GM23248 (cell line): ENCODE measurements at regions not wholly inside any gene's neighbourhood (a gene's known extent, or its start where the extent isn't known, plus 50 kb on each side); places are given as distances from the start of the nearest gene placed in this dataset.

Source experiments
- DNase-seq: peaks from one replicate; pipeline ENCODE4 v3.0.0-alpha.2; 2015
- H2AFZ ChIP-seq: fragments of 200-600 bp; sonication (generic); 2 replicates; pipeline ENCODE4 v1.6.1; 2016; ENCODE audit warnings: antibody characterized with exemption
- H3F3A ChIP-seq: fragments of 200-600 bp; sonication (generic); 2 replicates; pipeline ENCODE4 v1.6.1; 2016; ENCODE audit warnings: mild to moderate bottlenecking, antibody characterized with exemption, mixed run types; ENCODE audit not compliant: insufficient read depth
- H3K27ac ChIP-seq: fragments of 200-600 bp; sonication (generic); 2 replicates; pipeline ENCODE4 v1.5.1; 2016; ENCODE audit warnings: mild to moderate bottlenecking
- H3K27me3 ChIP-seq: fragments of 200-600 bp; sonication (generic); replicated peaks from 2 replicates; pipeline ENCODE4 v1.6.1; 2016; ENCODE audit warnings: mild to moderate bottlenecking; ENCODE audit not compliant: insufficient read depth
- H3K36me3 ChIP-seq: fragments of 200-600 bp; sonication (generic); 2 replicates; pipeline ENCODE4 v1.6.1; 2016; ENCODE audit warnings: low read depth, mild to moderate bottlenecking
- H3K4me1 ChIP-seq: fragments of 200-600 bp; sonication (generic); 2 replicates; pipeline ENCODE4 v1.6.1; 2016; ENCODE audit warnings: mild to moderate bottlenecking; ENCODE audit not compliant: insufficient read depth
- H3K4me2 ChIP-seq: fragments of 200-600 bp; sonication (generic); one replicate; pipeline ENCODE4 v1.6.1; 2016; ENCODE audit warnings: mild to moderate bottlenecking; ENCODE audit not compliant: unreplicated experiment
- H3K4me3 ChIP-seq: fragments of 200-600 bp; sonication (generic); 2 replicates; pipeline ENCODE4 v1.5.1; 2016; ENCODE audit warnings: mild to moderate bottlenecking
- H3K79me2 ChIP-seq: fragments of 200-600 bp; sonication (generic); 2 replicates; pipeline ENCODE4 v1.6.1; 2016; ENCODE audit warnings: mild to moderate bottlenecking; ENCODE audit not compliant: insufficient read depth
- H3K9ac ChIP-seq: fragments of 200-600 bp; sonication (generic); 2 replicates; pipeline ENCODE4 v1.6.1; 2016; ENCODE audit warnings: mild to moderate bottlenecking
- H3K9me2 ChIP-seq: fragments of 200-600 bp; sonication (generic); 2 replicates; pipeline ENCODE4 v1.6.1; 2016; ENCODE audit warnings: mixed run types, mild to moderate bottlenecking, moderate library complexity; ENCODE audit not compliant: insufficient read depth
- H3K9me3 ChIP-seq: fragments of 200-600 bp; sonication (generic); one replicate; pipeline ENCODE4 v1.6.1; 2017; ENCODE audit warnings: low read depth
- H4K20me1 ChIP-seq: fragments of 200-600 bp; sonication (generic); 2 replicates; pipeline ENCODE4 v1.6.0; 2016; ENCODE audit not compliant: insufficient read depth
- EZH2 ChIP-seq: fragments of 200-600 bp; sonication (generic); IDR thresholded peaks from 2 replicates; pipeline ENCODE4 v1.6.1; 2018; ENCODE audit warnings: antibody characterized with exemption, mild to moderate bottlenecking; ENCODE audit not compliant: insufficient read depth, poor library complexity, severe bottlenecking
- EZH2phosphoT487 ChIP-seq: fragments of 200-600 bp; sonication (generic); IDR thresholded peaks from 2 replicates; pipeline ENCODE4 v1.6.1; 2018; ENCODE audit warnings: antibody characterized with exemption, moderate library complexity, mild to moderate bottlenecking, low read depth; ENCODE audit not compliant: insufficient read depth
- WGBS, 2 experiments: methylation state at CpG; one replicate each; pipeline ENCODE4 v1.1.6; 2015 to 2017; ENCODE audit warnings: low lambda C conversion rate in 2 of 2, low coverage in 1 of 2; ENCODE audit errors: missing lambda C conversion rate in 2 of 2; 5-methylcytosine and 5-hydroxymethylcytosine counted together
- in situ Hi-C: fragments of 300-500 bp; cut with MboI; formaldehyde crosslinking; loops from 2 replicates; pipeline ENCODE4 v1.15.0; 2020

DNA sequence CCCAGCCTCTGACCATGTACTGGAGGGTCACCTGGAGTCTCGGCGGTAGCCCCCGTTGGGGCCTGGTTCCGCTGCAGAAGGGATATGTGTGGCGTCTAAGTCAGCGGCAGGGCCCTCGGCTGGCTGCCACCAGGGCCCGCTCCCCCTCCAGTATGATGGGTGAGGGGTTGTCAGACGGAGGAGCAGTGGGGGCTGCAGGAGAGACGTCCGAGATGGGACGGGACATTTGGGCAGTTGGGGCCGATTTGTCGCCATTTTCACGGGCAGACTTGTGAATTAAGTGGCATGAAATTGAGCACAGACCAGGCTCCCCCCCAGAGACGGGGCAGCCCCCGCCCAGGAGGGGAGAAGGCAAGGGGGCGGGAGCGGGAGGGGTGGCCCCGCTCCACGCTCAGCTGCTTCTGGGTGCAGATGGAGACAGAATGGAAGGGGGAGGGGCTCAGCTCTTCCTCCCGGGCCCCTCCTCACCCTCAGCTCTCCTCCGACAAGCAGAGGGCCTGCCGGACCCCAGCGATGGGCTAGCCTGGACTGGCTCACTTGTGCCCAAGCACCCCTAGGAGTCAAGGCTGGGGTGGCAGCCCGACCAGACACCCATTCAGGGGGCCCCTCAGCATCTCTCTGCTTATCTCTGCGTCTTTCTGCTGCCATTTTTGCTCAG is 52.7 kb upstream of the LHX1 start:
- H4K20me1 ChIP-seq, result no peaks in the 10 kb centered on the region
- no peak overlapping the region for H3K9ac ChIP-seq
- H2AFZ ChIP-seq, result no peak overlapping the region
- no peaks in the 10 kb centered on the region for H3K36me3 ChIP-seq
- H3K4me3 ChIP-seq, result no peak overlapping the region
- no peak overlapping the region for H3K4me2 ChIP-seq
- TF ChIP-seq EZH2 (no peak), EZH2phosphoT487 (no peak)
- no peaks in the 10 kb centered on the region for H3K9me3 ChIP-seq
- DNase-seq, result no peak
- no peaks in the 10 kb centered on the region for H3K79me2 ChIP-seq
- H3K9me2 ChIP-seq, result no peaks in the 10 kb centered on the region
- H3F3A ChIP-seq, result no peaks in the 10 kb centered on the region
- in situ Hi-C loops, result no loop called here
- H3K4me1 ChIP-seq, result no peaks in the 10 kb centered on the region
- peaks cover 44% of the 10 kb centered on the region for H3K27me3 ChIP-seq
- WGBS, 2 experiments, result 15 to 21% methylated on average over 21 to 27 of the region's 27 CpGs
- no peak overlapping the region for H3K27ac ChIP-seq

DNA sequence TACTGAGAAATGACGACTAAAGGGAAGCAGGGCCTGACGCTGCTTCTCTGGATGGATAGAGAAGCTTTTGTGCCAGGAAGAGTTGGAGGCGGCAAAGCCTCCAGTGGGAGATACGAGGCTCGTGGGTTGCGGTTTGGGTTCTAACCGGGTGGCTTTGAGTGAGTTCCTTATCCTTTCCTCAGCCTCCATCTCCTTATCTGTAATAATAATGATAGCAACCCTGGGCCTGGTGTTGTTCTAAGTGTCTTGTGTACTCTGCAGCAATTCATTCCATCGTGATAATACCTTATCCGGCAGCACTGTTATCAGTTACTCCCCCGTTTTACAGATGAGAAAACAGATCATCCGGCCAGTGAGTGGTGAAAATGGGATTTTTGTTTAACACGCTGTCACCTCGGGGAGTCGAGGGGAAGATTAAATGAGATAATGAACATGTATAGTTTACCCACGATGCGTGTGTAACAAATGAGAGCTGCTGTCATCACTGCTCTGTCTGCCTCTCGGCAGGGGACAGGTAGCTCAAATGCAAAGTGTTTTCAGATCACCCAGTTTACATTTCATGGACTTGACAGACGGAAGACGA is 52.0 kb upstream of the LHX1 start:
- Histone ChIP-seq H3K9ac (no peak overlapping the region), H3F3A (no peaks in the 10 kb centered on the region), H2AFZ (no peak overlapping the region), H3K79me2 (no peaks in the 10 kb centered on the region), H3K4me3 (no peak overlapping the region), H3K27ac (no peak overlapping the region), H3K4me2 (no peak overlapping the region), H4K20me1 (no peaks in the 10 kb centered on the region), H3K9me2 (no peaks in the 10 kb centered on the region), H3K27me3 (peaks cover 44% of the 10 kb centered on the region), H3K9me3 (no peaks in the 10 kb centered on the region), H3K36me3 (no peaks in the 10 kb centered on the region), H3K4me1 (no peaks in the 10 kb centered on the region)
- in situ Hi-C loops, result no loop called here
- no peak for TF ChIP-seq EZH2phosphoT487
- no peak for TF ChIP-seq EZH2
- WGBS, 2 experiments, result 71% methylated on average over 19 of the region's 19 CpGs
- DNase-seq, result no peak

DNA sequence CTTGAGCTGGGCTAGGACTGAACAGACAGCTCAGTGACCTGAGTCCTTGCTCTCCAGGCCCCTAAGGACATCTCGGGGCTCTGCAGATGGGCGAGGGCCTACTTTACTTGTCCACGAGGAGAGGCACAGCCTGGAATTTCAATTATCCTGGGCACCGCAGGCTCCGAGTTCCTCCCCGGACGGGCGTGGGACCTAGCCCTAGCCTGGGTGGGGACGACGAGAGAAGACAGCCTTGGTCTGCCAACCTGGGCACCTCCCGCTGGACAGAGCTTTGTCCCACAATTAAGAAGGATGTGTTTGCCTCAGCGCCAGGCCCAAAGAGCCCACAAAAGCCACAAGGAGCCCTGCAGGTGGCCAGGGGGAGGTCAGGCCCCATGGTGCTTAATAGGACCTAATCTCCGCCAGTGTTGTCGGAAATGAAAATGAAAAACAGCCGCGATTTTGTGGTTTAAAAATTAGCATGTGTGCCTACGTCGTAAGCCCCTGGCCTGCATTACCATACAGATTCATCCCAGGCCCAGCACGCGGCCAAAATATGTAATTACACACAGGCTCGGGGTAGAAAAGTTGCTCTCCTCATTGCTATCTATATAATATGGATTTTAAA is 51.4 kb upstream of the LHX1 start:
- Histone ChIP-seq H3K79me2 (no peaks in the 10 kb centered on the region), H3K9me2 (no peaks in the 10 kb centered on the region), H3F3A (no peaks in the 10 kb centered on the region), H3K4me2 (no peak overlapping the region), H3K4me1 (no peaks in the 10 kb centered on the region), H3K27ac (no peak overlapping the region), H2AFZ (no peak overlapping the region), H4K20me1 (no peaks in the 10 kb centered on the region), H3K9me3 (no peaks in the 10 kb centered on the region), H3K36me3 (no peaks in the 10 kb centered on the region), H3K9ac (no peak overlapping the region), H3K4me3 (no peak overlapping the region), H3K27me3 (peaks cover 44% of the 10 kb centered on the region)
- in situ Hi-C loops, result no loop called here
- TF ChIP-seq EZH2 (no peak), EZH2phosphoT487 (no peak)
- DNase-seq, result no peak
- WGBS, 2 experiments, result 20 to 24% methylated on average over 21 of the region's 21 CpGs
